SK-N-MC (cell line): ENCODE measurements at regions not wholly inside any gene's neighbourhood (a gene's known extent, or its start where the extent isn't known, plus 50 kb on each side); places are given as distances from the start of the nearest gene placed in this dataset.

Experiments used
- EZH2 ChIP-seq: fragments of 200-600 bp; sonication (generic); IDR thresholded peaks from one replicate; pipeline ENCODE4 v1.6.1; 2017; ENCODE audit warnings: antibody characterized with exemption
- FOXP2 ChIP-seq: optimal IDR thresholded peaks from 2 replicates; pipeline ENCODE3; 2011; ENCODE audit warnings: mild to moderate bottlenecking, moderate library complexity; ENCODE audit not compliant: insufficient read depth; ENCODE audit errors: extremely low read length, control extremely low read depth

DNA sequence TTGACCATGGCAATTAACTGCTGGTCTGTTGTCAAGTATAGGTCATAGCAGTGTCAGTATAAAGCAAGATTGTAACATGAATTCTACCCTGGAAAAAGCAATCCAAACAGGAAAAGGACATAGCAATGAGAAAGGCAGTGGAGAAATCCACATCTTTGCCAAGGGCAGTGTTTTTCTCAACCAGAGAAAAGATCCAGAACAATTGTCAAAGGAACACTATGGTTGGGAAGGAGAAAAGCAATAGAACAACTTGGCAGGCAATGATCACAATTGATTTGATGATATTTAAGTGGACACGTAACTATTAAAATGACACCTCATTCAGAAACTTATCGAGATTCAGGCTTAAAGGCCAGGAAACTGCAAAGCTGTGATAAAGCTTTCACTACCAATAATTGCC lies 271.1 kb downstream of the DIPK2A start:
- TF ChIP-seq EZH2: no peak
- TF ChIP-seq FOXP2: no peak
